ENCODE measurements at regions not wholly inside any gene's neighbourhood (a gene's known extent, or its start where the extent isn't known, plus 50 kb on each side); places are given as distances from the start of the nearest gene placed in this dataset.
A peak's percentile ranks its signal among the peaks of the same experiment; 100 is the strongest.

DNA sequence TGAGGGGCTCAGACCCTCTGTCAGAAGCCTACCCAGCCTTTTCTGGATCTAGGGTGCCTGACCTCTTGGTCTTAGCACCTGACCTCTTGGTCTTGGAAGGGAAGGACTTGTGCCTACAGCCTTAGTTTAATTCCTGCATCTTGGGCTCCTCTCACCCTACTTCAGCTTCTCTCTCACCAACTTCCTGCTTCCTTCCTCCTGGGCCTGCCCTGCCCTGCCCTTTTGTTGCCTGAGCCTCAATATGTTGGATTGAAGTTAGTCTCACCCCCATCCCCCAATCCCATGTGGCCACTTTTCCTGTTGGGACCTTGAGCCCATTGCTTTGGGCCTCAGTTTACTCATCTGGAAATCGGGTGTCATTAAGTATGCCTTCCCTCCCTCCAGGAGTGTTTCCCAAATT, 206.2 kb upstream of the SKOR2 start:
- no peak for FAIRE-seq

DNA sequence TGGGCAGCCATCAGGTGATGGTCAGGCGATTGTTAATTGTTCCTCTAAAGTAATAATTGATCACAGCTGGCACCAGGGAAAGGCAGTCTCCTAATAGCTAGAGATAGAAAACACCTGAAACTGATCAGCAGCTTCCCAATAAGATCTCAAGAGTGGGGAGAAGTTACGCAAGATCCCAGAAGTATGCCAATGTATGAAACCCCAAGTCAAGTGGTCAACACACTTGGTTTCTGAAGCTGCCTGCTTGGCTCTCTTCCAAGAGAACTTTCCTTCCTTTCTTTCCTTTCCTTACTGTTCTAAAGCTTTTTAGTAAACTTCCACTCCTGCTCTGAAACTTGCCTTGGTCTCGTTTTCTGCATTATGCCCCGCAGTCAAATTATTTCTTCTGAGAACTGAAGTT, 201.6 kb upstream of the SKOR2 start:
- no peak for DNase-seq (ENCODE audit: insufficient read length, low spot score)
- no peak for FAIRE-seq
- TF ChIP-seq POLR2A (IDR thresholded peaks at IDR 0.05; ENCODE audit: low read depth, low read length) = no peak

More for the DNA sequence above, 206.2 kb upstream of the SKOR2 start:
- TF ChIP-seq POLR2A (IDR thresholded peaks at IDR 0.05; ENCODE audit: low read depth, low read length) = no peak
- DNase-seq (ENCODE audit: insufficient read length, low spot score) = no peak

DNA sequence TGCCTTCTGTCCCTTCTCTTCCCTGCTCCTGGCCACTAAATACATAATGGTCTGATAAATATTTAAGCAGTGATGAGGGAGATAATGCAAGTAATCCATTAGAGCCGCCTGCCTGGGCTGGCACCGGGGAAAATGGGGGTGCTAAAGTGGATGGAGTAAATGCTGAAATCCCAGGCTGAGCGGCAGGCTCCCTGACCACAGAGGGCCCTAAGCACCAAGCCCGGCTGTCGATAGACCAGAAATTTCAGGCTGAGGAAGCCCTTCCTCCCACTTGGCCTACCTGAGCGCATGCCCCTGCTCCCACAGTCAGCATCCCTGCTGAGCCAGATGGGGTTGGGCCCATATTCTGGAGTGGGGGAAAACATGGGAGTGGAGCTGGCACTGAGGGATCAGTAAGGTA, 197.5 kb upstream of the SKOR2 start:
- no peak for DNase-seq (ENCODE audit: insufficient read length, low spot score)
- FAIRE-seq = no peak
- no peak for TF ChIP-seq POLR2A (IDR thresholded peaks at IDR 0.05; ENCODE audit: low read depth, low read length)

DNA sequence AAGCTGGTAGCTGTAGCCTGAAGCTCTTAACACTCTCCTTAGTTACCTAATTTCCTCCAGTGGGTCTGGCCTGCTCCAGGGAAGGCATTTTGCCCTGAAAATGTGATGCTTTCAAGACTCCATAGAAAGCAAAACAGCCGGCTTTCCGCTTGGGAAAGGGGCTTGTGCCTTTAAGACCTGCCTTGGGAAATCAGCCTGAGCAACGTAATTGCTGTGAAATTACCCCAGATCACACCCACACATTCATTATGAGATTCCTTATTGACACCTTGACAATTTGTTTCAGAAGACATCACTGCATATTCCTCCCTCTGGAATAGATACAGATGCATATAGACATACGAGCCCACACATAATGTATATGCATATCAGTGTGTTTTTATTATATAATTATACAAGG, 190.5 kb upstream of the SKOR2 start:
- DNase-seq (ENCODE audit: insufficient read length, low spot score) (no peak), FAIRE-seq (no peak)
- TF ChIP-seq POLR2A (IDR thresholded peaks at IDR 0.05; ENCODE audit: low read depth, low read length) = no peak

DNA sequence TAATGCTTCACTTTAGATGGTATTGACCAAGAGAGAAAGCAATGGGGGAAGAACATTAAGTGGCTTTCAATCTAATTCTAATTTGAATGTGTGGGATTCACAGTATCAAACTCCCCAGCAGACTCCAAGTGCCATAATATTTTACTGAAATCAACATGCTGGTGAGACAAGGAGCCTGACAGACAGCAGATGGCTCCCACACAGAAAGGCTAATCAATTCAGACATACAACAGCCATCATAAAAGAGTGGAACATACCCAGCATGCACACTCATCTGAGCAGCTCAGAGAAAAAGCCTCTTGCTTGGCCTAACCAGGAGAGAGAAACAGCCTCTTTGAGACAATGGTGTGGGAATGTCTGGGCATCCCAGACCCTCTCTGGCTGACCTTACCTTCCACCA, 186.5 kb upstream of the SKOR2 start:
- TF ChIP-seq POLR2A (IDR thresholded peaks at IDR 0.05; ENCODE audit: low read depth, low read length) = no peak
- DNase-seq (ENCODE audit: insufficient read length, low spot score) (no peak), FAIRE-seq (no peak)

DNA sequence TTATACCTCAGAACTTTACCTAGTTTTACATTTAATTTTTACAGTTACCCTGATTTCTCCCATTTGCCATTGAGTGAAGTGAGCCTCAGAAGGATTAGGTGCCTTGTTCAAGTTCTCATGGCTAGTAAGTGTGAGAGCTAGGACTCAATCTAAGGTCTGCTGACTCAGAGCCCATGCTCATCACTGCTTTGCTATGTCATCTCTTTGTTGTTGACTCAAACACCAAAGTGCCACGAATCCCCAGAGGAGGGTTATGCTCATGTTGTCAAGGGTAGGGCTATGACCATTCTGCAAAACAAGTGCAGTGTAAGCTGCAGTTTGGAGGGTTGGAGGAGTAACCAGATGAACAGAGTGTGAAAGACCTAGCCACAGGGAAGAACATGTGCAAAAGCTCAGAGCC, 185.4 kb upstream of the SKOR2 start:
- no peak for FAIRE-seq
- no peak for TF ChIP-seq POLR2A (IDR thresholded peaks at IDR 0.05; ENCODE audit: low read depth, low read length)
- no peak for DNase-seq (ENCODE audit: insufficient read length, low spot score)

DNA sequence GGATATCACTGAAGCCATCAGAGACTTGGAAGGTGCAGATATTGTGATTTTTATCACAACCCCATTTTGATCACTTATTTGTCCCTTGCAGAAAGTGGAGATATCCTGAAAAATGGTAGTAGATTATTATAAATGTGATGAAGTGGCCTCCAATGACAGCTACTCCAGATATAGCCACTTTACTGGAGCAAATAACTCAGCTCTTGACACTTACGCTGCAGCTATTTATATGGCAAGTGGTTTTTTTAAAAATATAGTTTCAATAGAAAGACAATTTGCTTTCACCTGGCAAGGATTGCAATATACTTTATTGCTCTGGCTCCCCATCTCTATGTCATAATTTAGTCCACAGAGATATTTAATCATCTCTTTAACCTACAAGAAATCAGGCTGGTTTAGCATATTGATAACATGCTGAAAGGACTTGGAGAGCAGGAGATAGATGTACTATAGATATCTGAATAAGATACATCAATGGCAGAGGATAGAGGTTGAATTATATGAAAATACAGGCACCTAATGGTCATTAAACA, 182.8 kb upstream of the SKOR2 start:
- no peak for TF ChIP-seq POLR2A (IDR thresholded peaks at IDR 0.05; ENCODE audit: low read depth, low read length)
- DNase-seq (ENCODE audit: insufficient read length, low spot score) = no peak
- FAIRE-seq = no peak

DNA sequence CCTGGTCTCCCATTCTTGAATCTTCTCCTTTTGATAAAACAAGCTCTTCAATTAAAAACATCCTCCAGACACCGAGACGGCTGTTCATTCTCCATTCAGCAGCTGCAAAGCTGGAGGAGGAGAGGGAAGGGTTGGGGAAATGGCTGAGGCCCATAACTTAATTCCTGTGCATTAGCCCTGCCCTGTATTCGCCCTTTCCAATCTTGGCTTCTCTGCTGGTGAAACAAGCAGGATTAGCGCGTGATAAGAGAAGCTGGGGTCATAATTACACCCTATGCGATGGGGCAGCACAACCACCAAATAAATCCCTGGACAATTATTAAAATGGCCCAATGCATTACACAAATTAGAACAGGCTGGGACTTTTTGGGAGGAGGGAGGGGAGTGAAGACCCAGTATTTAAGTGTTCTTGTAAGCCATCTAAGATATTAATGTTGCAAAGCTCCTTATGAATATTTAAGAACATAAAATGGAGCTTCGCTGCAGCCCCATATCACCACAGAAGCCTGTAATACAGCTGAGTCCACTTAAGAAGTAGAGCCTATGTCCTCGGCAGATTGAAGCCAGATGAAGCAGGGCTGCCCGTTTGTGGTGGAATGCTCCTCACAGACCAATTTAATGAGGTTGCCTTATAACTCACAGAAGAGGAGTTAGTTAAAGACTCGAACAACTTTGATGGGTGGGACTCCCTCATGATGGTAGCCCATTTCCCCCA, 176.6 kb upstream of the SKOR2 start:
- TF ChIP-seq POLR2A (IDR thresholded peaks at IDR 0.05; ENCODE audit: low read depth, low read length) = no peak
- DNase-seq (ENCODE audit: insufficient read length, low spot score) (no peak), FAIRE-seq (no peak)

DNA sequence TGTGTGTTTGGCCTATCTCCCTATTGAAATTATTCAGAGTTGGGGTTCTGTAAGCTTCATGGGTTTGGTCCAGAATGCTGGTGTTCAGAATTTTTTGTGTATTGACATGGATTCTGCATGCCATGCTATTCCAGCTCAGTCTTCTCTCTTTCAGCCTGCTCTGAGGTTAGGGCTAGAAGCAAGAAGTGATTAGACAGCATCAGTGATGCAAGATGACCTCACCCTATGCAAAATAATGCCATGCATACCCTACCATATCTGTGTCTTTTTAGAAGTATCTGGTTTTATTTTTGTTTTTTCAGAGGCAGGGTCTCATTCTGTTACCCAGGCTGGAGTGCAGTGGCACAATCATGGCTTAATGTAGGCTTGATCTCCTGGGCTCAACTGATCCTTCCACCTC, 175.6 kb upstream of the SKOR2 start:
- TF ChIP-seq POLR2A (IDR thresholded peaks at IDR 0.05; ENCODE audit: low read depth, low read length) = no peak
- DNase-seq (ENCODE audit: insufficient read length, low spot score) = no peak
- FAIRE-seq = no peak

DNA sequence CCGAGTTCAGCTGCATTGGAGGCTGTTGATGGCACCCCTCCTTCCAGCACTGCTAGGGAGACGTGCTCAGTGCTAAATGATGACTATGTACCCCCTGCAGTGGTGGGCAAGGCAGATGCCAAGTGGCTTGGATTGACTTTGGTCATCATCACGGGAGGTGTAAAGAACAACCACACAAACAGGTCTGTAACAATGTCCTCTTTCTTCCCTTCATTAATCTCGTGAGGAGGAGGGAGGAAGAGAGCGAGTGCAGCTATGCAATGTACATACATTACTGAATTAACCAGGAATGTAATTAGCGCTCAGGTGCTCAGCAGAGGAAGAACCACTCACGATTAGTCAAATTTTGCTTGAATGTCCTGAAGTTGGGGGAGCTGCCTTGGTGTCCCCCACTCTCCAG, 173.9 kb upstream of the SKOR2 start:
- FAIRE-seq (no peak), DNase-seq (ENCODE audit: insufficient read length, low spot score) (no peak)
- no peak for TF ChIP-seq POLR2A (IDR thresholded peaks at IDR 0.05; ENCODE audit: low read depth, low read length)

DNA sequence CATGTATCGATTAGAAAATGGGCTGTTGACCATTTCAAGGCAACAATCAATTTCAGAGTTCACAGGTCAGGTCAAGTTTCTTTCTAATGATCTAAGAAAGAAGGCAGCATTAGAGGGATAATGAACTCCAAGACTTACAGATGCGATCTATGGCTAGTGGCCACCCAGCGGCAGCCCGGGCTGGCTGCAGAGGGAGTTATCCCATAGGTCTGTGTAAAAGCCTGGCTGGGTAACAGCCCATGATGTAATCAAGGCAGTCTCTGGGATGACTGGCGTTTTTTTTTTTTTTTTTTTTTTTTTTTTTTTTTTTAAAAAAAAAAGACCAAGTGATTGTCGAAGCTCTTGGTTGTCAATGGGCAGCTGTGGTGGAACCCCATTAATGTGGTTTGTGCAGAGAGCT, 171.1 kb upstream of the SKOR2 start:
- DNase-seq (ENCODE audit: insufficient read length, low spot score) (no peak), FAIRE-seq (no peak)
- no peak for TF ChIP-seq POLR2A (IDR thresholded peaks at IDR 0.05; ENCODE audit: low read depth, low read length)

DNA sequence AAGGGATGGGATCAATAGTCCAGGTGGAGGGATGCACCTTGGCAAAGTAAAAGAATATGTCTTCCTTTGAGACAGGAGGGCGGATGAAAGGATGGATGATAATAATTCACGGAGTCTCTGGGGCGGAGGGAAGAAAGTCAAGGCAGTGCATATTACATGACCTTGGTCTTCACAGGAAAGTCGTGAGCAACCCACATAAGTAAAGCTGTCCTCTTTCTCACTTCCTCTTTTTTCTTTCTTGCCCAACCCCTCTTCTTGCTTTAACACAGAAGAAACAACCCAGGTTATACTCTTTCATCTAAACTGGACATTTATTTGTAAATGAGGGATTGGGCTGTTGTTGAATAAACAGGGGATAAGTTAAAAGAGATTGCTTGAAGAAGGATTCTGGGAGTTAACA, 168.7 kb upstream of the SKOR2 start:
- no peak for FAIRE-seq
- no peak for TF ChIP-seq POLR2A (IDR thresholded peaks at IDR 0.05; ENCODE audit: low read depth, low read length)
- no peak for DNase-seq (ENCODE audit: insufficient read length, low spot score)

DNA sequence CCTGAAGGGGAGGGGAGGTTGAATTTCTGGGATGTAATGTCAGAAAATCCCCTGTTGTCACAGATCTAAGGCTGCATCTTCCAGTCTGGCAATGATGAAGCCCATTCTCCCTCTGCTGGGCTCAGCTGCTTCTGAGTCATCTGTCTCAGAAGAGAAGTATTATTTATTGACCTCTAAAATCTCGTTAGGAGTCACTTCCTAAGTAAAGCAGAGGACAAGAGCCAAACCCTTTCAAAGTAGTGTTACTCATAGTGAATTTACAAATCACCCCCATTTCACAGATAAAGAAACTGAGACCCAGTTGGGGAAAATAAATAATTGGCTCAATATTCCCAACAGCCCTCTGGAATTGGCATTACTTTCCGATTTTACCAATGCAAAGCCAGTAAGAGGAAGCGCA, 167.3 kb upstream of the SKOR2 start:
- no peak for FAIRE-seq
- peak; percentile 60 for DNase-seq (ENCODE audit: insufficient read length, low spot score)
- no peak for TF ChIP-seq POLR2A (IDR thresholded peaks at IDR 0.05; ENCODE audit: low read depth, low read length)

DNA sequence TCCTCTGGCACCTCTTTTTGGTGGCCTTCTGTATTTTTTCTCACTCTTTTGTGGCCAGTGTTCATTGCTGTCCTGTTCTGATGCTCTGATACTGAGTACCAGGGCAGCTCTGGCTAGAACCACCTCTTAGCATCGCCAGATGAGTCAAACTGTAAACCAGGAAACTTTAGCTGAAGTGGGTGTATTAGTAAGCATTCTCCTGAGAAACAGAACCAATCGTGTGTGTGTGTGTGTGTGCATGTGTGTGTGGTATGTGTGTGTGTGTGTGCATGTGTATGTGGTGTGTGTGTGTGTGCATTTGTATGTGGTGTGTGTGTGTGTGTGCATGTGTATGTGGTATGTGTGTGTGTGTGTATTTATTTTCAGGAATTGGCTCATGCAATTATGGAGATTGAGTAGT, 166.3 kb upstream of the SKOR2 start:
- DNase-seq (ENCODE audit: insufficient read length, low spot score) (peak; percentile 38), FAIRE-seq (no peak)
- TF ChIP-seq POLR2A (IDR thresholded peaks at IDR 0.05; ENCODE audit: low read depth, low read length) = no peak

DNA sequence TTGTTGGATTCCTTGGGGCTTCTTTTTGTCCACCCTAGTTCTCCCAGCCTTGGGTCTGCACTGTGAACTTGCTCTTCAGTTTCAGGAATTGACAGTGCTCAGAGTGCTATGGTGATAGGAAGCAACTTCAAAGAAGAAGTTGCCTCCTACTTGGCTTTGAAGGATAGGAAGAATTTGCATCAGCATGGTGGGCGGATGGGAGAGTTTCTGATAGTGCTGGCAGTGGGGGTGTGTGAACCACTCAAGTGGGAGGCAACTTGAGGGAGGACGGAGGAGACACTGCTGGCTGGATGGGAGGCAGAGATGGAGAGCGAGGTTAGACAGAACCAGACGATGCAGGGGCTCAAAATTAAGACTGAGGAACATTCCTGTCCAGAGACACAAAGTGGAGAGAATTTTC, 164.4 kb upstream of the SKOR2 start:
- TF ChIP-seq POLR2A (IDR thresholded peaks at IDR 0.05; ENCODE audit: low read depth, low read length) = no peak
- DNase-seq (ENCODE audit: insufficient read length, low spot score) (no peak), FAIRE-seq (no peak)

Measured in H54 (cell line).